Kidney (tissue), 13 donors: ENCODE measurements at regions not wholly inside any gene's neighbourhood (a gene's known extent, or its start where the extent isn't known, plus 50 kb on each side); places are given as distances from the start of the nearest gene placed in this dataset.

Source experiments
- DNase-seq, 5 donors: peaks; one replicate each; pipeline ENCODE4 v3.0.0-alpha.2; 2013 to 2020
- FAIRE-seq: peaks from 2 replicates; lab custom pipeline; 2012; peaks lifted over from hg19 to GRCh38; lab: Jason Lieb, UNC
- H3K27ac ChIP-seq, 2 donors: one replicate each; pipeline ENCODE4 v1.7.0; 2013; ENCODE audit warnings: low read depth in 2 of 2, low read length in 2 of 2, inconsistent platforms in 1 of 2
- H3K27me3 ChIP-seq: one replicate; pipeline ENCODE4 v1.7.1; 2013; ENCODE audit warnings: low read length, inconsistent platforms; ENCODE audit not compliant: control insufficient read depth, insufficient read depth
- H3K36me3 ChIP-seq, 3 donors: one replicate each; pipeline versions ENCODE4 v1.7.0 to v1.7.1; 2013; ENCODE audit warnings: low read length in 3 of 3, control low read depth in 1 of 3, inconsistent platforms in 1 of 3; ENCODE audit not compliant: insufficient read depth in 3 of 3, control insufficient read depth in 2 of 3
- H3K4me1 ChIP-seq, 3 donors: one replicate each; pipeline versions ENCODE4 v1.7.0 to v1.7.1; 2013; ENCODE audit warnings: low read length in 3 of 3, inconsistent platforms in 1 of 3, low read depth in 1 of 3; ENCODE audit not compliant: control insufficient read depth in 2 of 3, insufficient read depth in 2 of 3
- H3K4me3 ChIP-seq, 3 donors: one replicate each; pipeline versions ENCODE4 v1.7.0 to v1.8.1; 2013; ENCODE audit warnings: low read length in 3 of 3, control low read depth in 1 of 3, inconsistent platforms in 1 of 3
- H3K9ac ChIP-seq, 3 donors: one replicate each; pipeline versions ENCODE4 v1.7.0 to v1.7.1; 2013; ENCODE audit warnings: low read length in 3 of 3, control low read depth in 1 of 3, inconsistent platforms in 1 of 3
- H3K9me3 ChIP-seq, 3 donors: one replicate each; pipeline versions ENCODE4 v1.7.0 to v1.7.1; 2013; ENCODE audit warnings: low read length in 3 of 3, control low read depth in 1 of 3, inconsistent platforms in 1 of 3; ENCODE audit not compliant: control insufficient read depth in 2 of 3, insufficient read depth in 1 of 3
- intact Hi-C: fragments of 100-400 bp; cut with DNase I; formaldehyde crosslinking; loops from one replicate; pipeline ENCODE4 v1.11.1; 2022
- TF ChIP-seq, protein P1 (sequence below): IDR thresholded peaks from 3 replicates; pipeline ENCODE4 v1.5.1; 2012; ENCODE audit warnings: mild to moderate bottlenecking, moderate library complexity, borderline replicate concordance; ENCODE audit not compliant: insufficient read depth; ENCODE audit errors: extremely low read depth
- donor health status: control.
- donor health status: control.
- donor health status: control.
- donor health status: control.
- donor health status: control.
- donor health status: DM: yes; HTN: yes; CAD: no.
- donor health status: Normal renal cell carcinoma (clear cell type).

- Histone ChIP-seq H3K4me3 (no peak overlapping the region), H3K9me3 (no peaks in the 10 kb centered on the region), H3K36me3 (no peaks in the 10 kb centered on the region), H3K27me3 (no peaks in the 10 kb centered on the region), H3K27ac (no peak overlapping the region), H3K9ac (no peak overlapping the region), H3K4me1 (no peaks in the 10 kb centered on the region)
- DNase-seq (no peak), FAIRE-seq (no peak)
- TF ChIP-seq, protein P1, sequence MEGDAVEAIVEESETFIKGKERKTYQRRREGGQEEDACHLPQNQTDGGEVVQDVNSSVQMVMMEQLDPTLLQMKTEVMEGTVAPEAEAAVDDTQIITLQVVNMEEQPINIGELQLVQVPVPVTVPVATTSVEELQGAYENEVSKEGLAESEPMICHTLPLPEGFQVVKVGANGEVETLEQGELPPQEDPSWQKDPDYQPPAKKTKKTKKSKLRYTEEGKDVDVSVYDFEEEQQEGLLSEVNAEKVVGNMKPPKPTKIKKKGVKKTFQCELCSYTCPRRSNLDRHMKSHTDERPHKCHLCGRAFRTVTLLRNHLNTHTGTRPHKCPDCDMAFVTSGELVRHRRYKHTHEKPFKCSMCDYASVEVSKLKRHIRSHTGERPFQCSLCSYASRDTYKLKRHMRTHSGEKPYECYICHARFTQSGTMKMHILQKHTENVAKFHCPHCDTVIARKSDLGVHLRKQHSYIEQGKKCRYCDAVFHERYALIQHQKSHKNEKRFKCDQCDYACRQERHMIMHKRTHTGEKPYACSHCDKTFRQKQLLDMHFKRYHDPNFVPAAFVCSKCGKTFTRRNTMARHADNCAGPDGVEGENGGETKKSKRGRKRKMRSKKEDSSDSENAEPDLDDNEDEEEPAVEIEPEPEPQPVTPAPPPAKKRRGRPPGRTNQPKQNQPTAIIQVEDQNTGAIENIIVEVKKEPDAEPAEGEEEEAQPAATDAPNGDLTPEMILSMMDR: no peak
- intact Hi-C loops: no loop called here
Observed at GRCh38 chr4:106671716-106672115, 303.1 kb upstream of the GIMD1 start.

- Histone ChIP-seq H3K27me3 (no peaks in the 10 kb centered on the region), H3K4me1 (no peaks in the 10 kb centered on the region), H3K4me3 (no peak overlapping the region), H3K9ac (no peak overlapping the region), H3K36me3 (no peaks in the 10 kb centered on the region), H3K27ac (no peak overlapping the region), H3K9me3 (no peaks in the 10 kb centered on the region)
- intact Hi-C loops: no loop called here
- TF ChIP-seq, protein P1: no peak
- no peak for FAIRE-seq
- no peak for DNase-seq
Observed at GRCh38 chr4:106670976-106671375, 302.4 kb upstream of the GIMD1 start.

DNA sequence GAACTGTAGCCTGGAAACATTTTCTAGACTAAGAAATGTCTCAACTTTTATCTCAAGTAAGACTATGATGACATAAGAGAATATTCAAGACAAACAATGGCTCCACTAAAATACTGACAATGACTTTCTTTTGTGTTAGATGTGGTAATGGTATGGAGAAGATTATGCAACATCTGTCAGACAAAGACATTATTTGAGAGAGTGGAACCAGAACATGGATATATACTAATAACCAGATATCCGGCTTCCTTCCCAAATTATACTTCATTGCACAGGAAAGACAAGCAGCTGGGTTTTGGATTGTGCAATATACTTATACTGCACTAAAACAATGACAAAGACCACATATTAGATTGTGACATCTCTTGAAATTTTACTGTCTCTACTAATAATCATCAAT lies 290.8 kb upstream of the GIMD1 start:
- Histone ChIP-seq H3K9ac (no peak overlapping the region), H3K9me3 (no peaks in the 10 kb centered on the region), H3K36me3 (no peaks in the 10 kb centered on the region), H3K27ac (no peak overlapping the region), H3K4me3 (no peak overlapping the region), H3K27me3 (no peaks in the 10 kb centered on the region), H3K4me1 (no peaks in the 10 kb centered on the region)
- FAIRE-seq (no peak), DNase-seq (no peak)
- intact Hi-C loops: no loop called here
- TF ChIP-seq, protein P1: no peak

DNA sequence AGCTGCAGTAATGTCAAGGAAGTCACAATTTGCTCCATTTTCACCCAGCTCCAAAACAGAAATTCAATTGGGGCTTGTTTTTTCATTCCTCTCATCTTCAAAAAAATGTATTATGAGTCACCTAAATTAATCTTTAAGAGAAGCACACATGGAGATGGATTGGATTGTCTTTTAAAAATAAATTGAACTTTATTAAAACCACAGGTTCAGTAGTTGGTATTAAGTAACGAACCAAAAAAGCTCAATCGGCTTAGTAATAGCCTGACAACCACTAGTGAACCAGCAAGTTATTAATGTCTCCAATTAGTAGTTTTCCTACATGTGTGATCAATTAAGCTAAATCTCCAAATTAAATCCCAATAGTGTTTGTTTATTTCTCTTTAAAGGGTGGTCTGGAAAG lies 283.5 kb upstream of the GIMD1 start:
- FAIRE-seq: no peak
- no peak for DNase-seq
- no peaks in the 10 kb centered on the region for H3K36me3 ChIP-seq
- no peak overlapping the region for H3K9ac ChIP-seq
- H3K27ac ChIP-seq: no peak overlapping the region
- TF ChIP-seq, protein P1: no peak
- no peaks in the 10 kb centered on the region for H3K4me1 ChIP-seq
- no peaks in the 10 kb centered on the region for H3K27me3 ChIP-seq
- intact Hi-C loops: no loop called here
- no peak overlapping the region for H3K4me3 ChIP-seq
- H3K9me3 ChIP-seq: no peaks in the 10 kb centered on the region
